ENCODE measurements at regions not wholly inside any gene's neighbourhood (a gene's known extent, or its start where the extent isn't known, plus 50 kb on each side); places are given as distances from the start of the nearest gene placed in this dataset.

- H3K9me3 ChIP-seq: no peaks in the 10 kb centered on the region
- no peak overlapping the region for H3K27ac ChIP-seq
- H3K4me1 ChIP-seq (ENCODE audit: control insufficient read depth in 1 of 2, insufficient read depth in 1 of 2, low read depth in 1 of 2, low read length in 1 of 2): no peaks in the 10 kb centered on the region
- H3K4me3 ChIP-seq (ENCODE audit: low read depth in 1 of 2, low read length in 1 of 2): no peak overlapping the region
- no peaks in the 10 kb centered on the region for H3K36me3 ChIP-seq
- peaks cover 56% of the 10 kb centered on the region for H3K27me3 ChIP-seq
- TF ChIP-seq CTCF (IDR thresholded peaks at IDR 0.05): no peak
These were observed 50.4 kb upstream of the PTPN13 start for GRCh38 chr4:86543560-86544309.

GRCh38 chr4:86544310-86544966 lies 49.7 kb upstream of the PTPN13 start:
- Histone ChIP-seq H3K27ac (no peak overlapping the region), H3K27me3 (peaks cover 56% of the 10 kb centered on the region), H3K4me1 (ENCODE audit: control insufficient read depth in 1 of 2, insufficient read depth in 1 of 2, low read depth in 1 of 2, low read length in 1 of 2) (no peaks in the 10 kb centered on the region), H3K4me3 (ENCODE audit: low read depth in 1 of 2, low read length in 1 of 2) (no peak overlapping the region), H3K9me3 (no peaks in the 10 kb centered on the region), H3K36me3 (no peaks in the 10 kb centered on the region)
- TF ChIP-seq CTCF (IDR thresholded peaks at IDR 0.05): no peak
